Trophoblast cell (in vitro differentiated cells and primary cell): ENCODE measurements at regions not wholly inside any gene's neighbourhood (a gene's known extent, or its start where the extent isn't known, plus 50 kb on each side); places are given as distances from the start of the nearest gene placed in this dataset.

Experiments
- DNase-seq, 2 donors: peaks; one replicate each; pipeline ENCODE4 v3.0.0-alpha.2; 2016
- H2AFZ ChIP-seq: 2 replicates; pipeline ENCODE4 v1.6.1; 2013; ENCODE audit warnings: low read length, moderate library complexity, mild to moderate bottlenecking; ENCODE audit not compliant: insufficient read depth, poor library complexity
- H2AK5ac ChIP-seq: 2 replicates; pipeline ENCODE4 v1.6.1; 2013; ENCODE audit warnings: mild to moderate bottlenecking, low read length
- H2BK120ac ChIP-seq: 2 replicates; pipeline ENCODE4 v1.6.1; 2013; ENCODE audit warnings: low read length, mild to moderate bottlenecking, moderate library complexity; ENCODE audit not compliant: insufficient read depth, poor library complexity
- H2BK12ac ChIP-seq: 2 replicates; pipeline ENCODE4 v1.6.1; 2013; ENCODE audit warnings: mild to moderate bottlenecking, low read length, moderate library complexity
- H2BK5ac ChIP-seq: 2 replicates; pipeline ENCODE4 v1.6.1; 2013; ENCODE audit warnings: low read length, low read depth, moderate library complexity, mild to moderate bottlenecking; ENCODE audit not compliant: poor library complexity
- H3K14ac ChIP-seq: 2 replicates; pipeline ENCODE4 v1.6.1; 2013; ENCODE audit warnings: mild to moderate bottlenecking, low read length
- H3K18ac ChIP-seq: 2 replicates; pipeline ENCODE4 v1.6.1; 2013; ENCODE audit warnings: mild to moderate bottlenecking, low read length
- H3K23ac ChIP-seq: 2 replicates; pipeline ENCODE4 v1.6.1; 2013; ENCODE audit warnings: low read length
- H3K27ac ChIP-seq: 2 replicates; pipeline ENCODE4 v1.5.1; 2013; ENCODE audit warnings: low read depth, mild to moderate bottlenecking, inconsistent platforms, low read length, moderate library complexity
- H3K27me3 ChIP-seq: 2 replicates; pipeline ENCODE4 v1.6.1; 2013; ENCODE audit warnings: inconsistent platforms, mild to moderate bottlenecking, low read length, moderate library complexity; ENCODE audit not compliant: insufficient read depth
- H3K36me3 ChIP-seq, 2 experiments: 1 replicate in 1 of 2; 2 replicates in 1 of 2; pipeline ENCODE4 v1.6.1; 2013; ENCODE audit warnings: low read length in 2 of 2, mild to moderate bottlenecking in 2 of 2, moderate library complexity in 1 of 2; ENCODE audit not compliant: insufficient read depth in 2 of 2, control insufficient read depth in 1 of 2
- H3K4ac ChIP-seq: 2 replicates; pipeline ENCODE4 v1.6.1; 2013; ENCODE audit warnings: low read depth, mild to moderate bottlenecking, low read length, moderate library complexity
- H3K4me1 ChIP-seq, 2 experiments: 1 replicate in 1 of 2; 2 replicates in 1 of 2; pipeline ENCODE4 v1.6.1; 2013; ENCODE audit warnings: low read length in 2 of 2, mild to moderate bottlenecking in 2 of 2, moderate library complexity in 1 of 2; ENCODE audit not compliant: insufficient read depth in 2 of 2, control insufficient read depth in 1 of 2
- H3K4me2 ChIP-seq: 2 replicates; pipeline ENCODE4 v1.6.1; 2013; ENCODE audit warnings: inconsistent platforms, mild to moderate bottlenecking, low read length, moderate library complexity
- H3K4me3 ChIP-seq: 2 replicates; pipeline ENCODE4 v1.5.1; 2013; ENCODE audit warnings: mild to moderate bottlenecking, low read depth, low read length, inconsistent platforms
- H3K79me1 ChIP-seq: one replicate; pipeline ENCODE4 v1.6.1; 2013; ENCODE audit warnings: low read length
- H3K79me2 ChIP-seq: 2 replicates; pipeline ENCODE4 v1.6.1; 2013; ENCODE audit warnings: low read length, mild to moderate bottlenecking; ENCODE audit not compliant: control insufficient read depth, insufficient read depth, poor library complexity
- H3K9ac ChIP-seq: 2 replicates; pipeline ENCODE4 v1.6.1; 2013; ENCODE audit warnings: mild to moderate bottlenecking, low read length
- H3K9me3 ChIP-seq: 2 replicates; pipeline ENCODE4 v1.6.1; 2013; ENCODE audit warnings: low read depth, mild to moderate bottlenecking, control low read depth, inconsistent platforms, low read length; ENCODE audit not compliant: insufficient read depth
- H4K12ac ChIP-seq: 2 replicates; pipeline ENCODE4 v1.6.1; 2013; ENCODE audit warnings: low read depth, mild to moderate bottlenecking, low read length, moderate library complexity
- H4K8ac ChIP-seq: 2 replicates; pipeline ENCODE4 v1.6.1; 2013; ENCODE audit warnings: low read depth, mild to moderate bottlenecking, low read length, moderate library complexity
- H4K91ac ChIP-seq: one replicate; pipeline ENCODE4 v1.6.1; 2013; ENCODE audit warnings: low read depth, mild to moderate bottlenecking, low read length, moderate library complexity
- WGBS: extraction: QIAGEN DNeasy Blood & Tissue Kit; methylation state at CpG from one replicate; pipeline ENCODE4 v1.1.7; 2013; ENCODE audit warnings: missing lambda C conversion rate; ENCODE audit not compliant: insufficient read length, insufficient coverage; ENCODE audit errors: extremely low coverage; 5-methylcytosine and 5-hydroxymethylcytosine counted together

GRCh38 chr3:120506828-120507774 lies 56.3 kb upstream of the FSTL1 start:
- Histone ChIP-seq H3K18ac (no peak overlapping the region), H3K4me3 (no peak overlapping the region), H3K4ac (no peak overlapping the region), H3K4me2 (no peak overlapping the region), H3K27me3 (no peaks in the 10 kb centered on the region), H4K91ac (no peak overlapping the region), H2BK12ac (no peak overlapping the region), H2BK5ac (no peak overlapping the region), H3K9me3 (no peaks in the 10 kb centered on the region), H3K14ac (no peak overlapping the region), H3K79me1 (no peaks in the 10 kb centered on the region), H2BK120ac (no peak overlapping the region), H3K79me2 (no peaks in the 10 kb centered on the region), H3K4me1 (no peaks in the 10 kb centered on the region), H3K9ac (no peak overlapping the region), H2AK5ac (no peak overlapping the region), H3K23ac (no peak overlapping the region), H4K12ac (no peak overlapping the region), H4K8ac (no peak overlapping the region), H2AFZ (no peak overlapping the region), H3K27ac (no peak overlapping the region), H3K36me3 (no peaks in the 10 kb centered on the region)
- peak; percentile 50 to 82 for DNase-seq
- no CpG with 5 or more reads among the region's 10 CpGs for WGBS

GRCh38 chr3:120506076-120506827 lies 55.5 kb upstream of the FSTL1 start:
- Histone ChIP-seq H3K9ac (no peak overlapping the region), H4K8ac (no peak overlapping the region), H2AK5ac (no peak overlapping the region), H3K4me1 (no peaks in the 10 kb centered on the region), H3K18ac (no peak overlapping the region), H3K14ac (no peak overlapping the region), H3K36me3 (no peaks in the 10 kb centered on the region), H3K4me3 (no peak overlapping the region), H2BK120ac (no peak overlapping the region), H2AFZ (no peak overlapping the region), H2BK5ac (no peak overlapping the region), H4K91ac (no peak overlapping the region), H3K79me1 (no peaks in the 10 kb centered on the region), H3K9me3 (no peaks in the 10 kb centered on the region), H3K27me3 (no peaks in the 10 kb centered on the region), H3K4me2 (no peak overlapping the region), H4K12ac (no peak overlapping the region), H2BK12ac (no peak overlapping the region), H3K79me2 (no peaks in the 10 kb centered on the region), H3K23ac (no peak overlapping the region), H3K4ac (no peak overlapping the region), H3K27ac (no peak overlapping the region)
- DNase-seq = no peak
- WGBS = no CpG with 5 or more reads among the region's 5 CpGs

GRCh38 chr3:120503727-120504616 lies 53.2 kb upstream of the FSTL1 start:
- H3K79me2 ChIP-seq = peaks cover 2% of the 10 kb centered on the region
- H3K23ac ChIP-seq = no peak overlapping the region
- peaks cover 1% of the 10 kb centered on the region for H3K79me1 ChIP-seq
- H3K18ac ChIP-seq = no peak overlapping the region
- H4K12ac ChIP-seq = no peak overlapping the region
- no peak overlapping the region for H2BK120ac ChIP-seq
- no peak overlapping the region for H3K4me3 ChIP-seq
- no peak overlapping the region for H4K8ac ChIP-seq
- no peak overlapping the region for H3K9ac ChIP-seq
- DNase-seq = no peak
- no peak overlapping the region for H3K27ac ChIP-seq
- H3K27me3 ChIP-seq = no peaks in the 10 kb centered on the region
- no peak overlapping the region for H2AK5ac ChIP-seq
- H3K4me1 ChIP-seq = no peaks in the 10 kb centered on the region
- H3K4ac ChIP-seq = no peak overlapping the region
- H3K36me3 ChIP-seq = no peaks in the 10 kb centered on the region
- no peak overlapping the region for H3K14ac ChIP-seq
- peak overlapping the region; percentile 11 for H2AFZ ChIP-seq
- no peaks in the 10 kb centered on the region for H3K9me3 ChIP-seq
- H3K4me2 ChIP-seq = no peak overlapping the region
- H2BK12ac ChIP-seq = no peak overlapping the region
- H4K91ac ChIP-seq = no peak overlapping the region
- no CpG with 5 or more reads among the region's 5 CpGs for WGBS
- no peak overlapping the region for H2BK5ac ChIP-seq

- Histone ChIP-seq H3K4me2 (no peak overlapping the region), H4K12ac (no peak overlapping the region), H3K9me3 (no peaks in the 10 kb centered on the region), H3K4me3 (no peak overlapping the region), H3K14ac (no peak overlapping the region), H3K23ac (no peak overlapping the region), H2BK5ac (no peak overlapping the region), H3K27me3 (no peaks in the 10 kb centered on the region), H4K8ac (no peak overlapping the region), H3K4ac (no peak overlapping the region), H2BK12ac (no peak overlapping the region), H3K27ac (no peak overlapping the region), H3K4me1 (peaks cover 0 to 1% of the 10 kb centered on the region in 2 experiments), H2AK5ac (no peak overlapping the region), H3K18ac (no peak overlapping the region), H3K9ac (no peak overlapping the region), H3K36me3 (no peaks in the 10 kb centered on the region), H2BK120ac (no peak overlapping the region), H3K79me1 (peaks cover 1% of the 10 kb centered on the region), H3K79me2 (peaks cover 2% of the 10 kb centered on the region), H4K91ac (no peak overlapping the region), H2AFZ (no peak overlapping the region)
- no CpG with 5 or more reads among the region's 8 CpGs for WGBS
- no peak for DNase-seq
These were observed 51.3 kb upstream of the FSTL1 start for GRCh38 chr3:120502116-120502515.
